GM12874 (cell line): ENCODE measurements at regions not wholly inside any gene's neighbourhood (a gene's known extent, or its start where the extent isn't known, plus 50 kb on each side); places are given as distances from the start of the nearest gene placed in this dataset.

ENCODE experiments used
- TF ChIP-seq, protein P1 (sequence below): IDR thresholded peaks from 2 replicates; pipeline ENCODE4 v1.5.1; 2011; ENCODE audit warnings: low read depth, mild to moderate bottlenecking, control low read depth, low read length, moderate library complexity; ENCODE audit not compliant: insufficient read depth

DNA sequence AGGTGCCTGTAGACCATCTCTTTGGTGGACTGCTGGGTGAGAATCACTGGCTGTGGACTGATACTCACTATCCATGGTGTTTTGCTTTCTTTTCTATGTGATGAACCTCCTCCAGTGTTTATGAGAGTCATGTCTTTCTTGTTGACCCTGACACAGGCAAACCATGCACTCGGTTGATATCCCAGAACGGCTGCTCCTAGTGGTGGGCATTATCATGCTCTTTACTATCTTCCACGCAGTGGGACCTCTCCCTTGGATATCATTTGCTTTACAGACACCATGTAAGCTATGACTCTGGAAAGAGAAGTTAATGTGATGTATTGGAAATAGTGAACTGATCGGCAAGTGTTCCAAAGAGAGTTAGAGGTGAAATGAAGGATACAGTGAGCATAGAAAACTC lies 1455.6 kb downstream of the BRINP3 start:
- TF ChIP-seq, protein P1, sequence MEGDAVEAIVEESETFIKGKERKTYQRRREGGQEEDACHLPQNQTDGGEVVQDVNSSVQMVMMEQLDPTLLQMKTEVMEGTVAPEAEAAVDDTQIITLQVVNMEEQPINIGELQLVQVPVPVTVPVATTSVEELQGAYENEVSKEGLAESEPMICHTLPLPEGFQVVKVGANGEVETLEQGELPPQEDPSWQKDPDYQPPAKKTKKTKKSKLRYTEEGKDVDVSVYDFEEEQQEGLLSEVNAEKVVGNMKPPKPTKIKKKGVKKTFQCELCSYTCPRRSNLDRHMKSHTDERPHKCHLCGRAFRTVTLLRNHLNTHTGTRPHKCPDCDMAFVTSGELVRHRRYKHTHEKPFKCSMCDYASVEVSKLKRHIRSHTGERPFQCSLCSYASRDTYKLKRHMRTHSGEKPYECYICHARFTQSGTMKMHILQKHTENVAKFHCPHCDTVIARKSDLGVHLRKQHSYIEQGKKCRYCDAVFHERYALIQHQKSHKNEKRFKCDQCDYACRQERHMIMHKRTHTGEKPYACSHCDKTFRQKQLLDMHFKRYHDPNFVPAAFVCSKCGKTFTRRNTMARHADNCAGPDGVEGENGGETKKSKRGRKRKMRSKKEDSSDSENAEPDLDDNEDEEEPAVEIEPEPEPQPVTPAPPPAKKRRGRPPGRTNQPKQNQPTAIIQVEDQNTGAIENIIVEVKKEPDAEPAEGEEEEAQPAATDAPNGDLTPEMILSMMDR: no peak

DNA sequence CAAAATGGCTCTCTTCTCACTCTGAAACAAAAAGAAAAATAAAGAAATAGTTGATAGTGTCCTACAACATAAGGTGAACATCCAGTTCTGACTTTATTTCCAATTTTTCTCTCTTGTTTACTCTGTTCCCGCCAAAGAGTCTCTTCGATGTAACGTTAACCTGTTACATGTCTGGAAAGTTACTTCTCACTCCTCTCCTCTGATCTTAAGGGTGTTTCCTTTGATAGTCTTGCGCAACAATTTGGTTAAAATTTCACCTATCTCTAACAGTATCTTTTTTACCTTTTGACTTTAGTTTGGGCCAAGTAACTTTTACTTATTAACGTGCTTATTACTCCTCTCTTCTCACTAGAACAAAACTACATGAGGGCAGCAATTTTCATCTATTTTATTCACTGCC lies 1450.2 kb downstream of the BRINP3 start:
- TF ChIP-seq, protein P1: no peak

DNA sequence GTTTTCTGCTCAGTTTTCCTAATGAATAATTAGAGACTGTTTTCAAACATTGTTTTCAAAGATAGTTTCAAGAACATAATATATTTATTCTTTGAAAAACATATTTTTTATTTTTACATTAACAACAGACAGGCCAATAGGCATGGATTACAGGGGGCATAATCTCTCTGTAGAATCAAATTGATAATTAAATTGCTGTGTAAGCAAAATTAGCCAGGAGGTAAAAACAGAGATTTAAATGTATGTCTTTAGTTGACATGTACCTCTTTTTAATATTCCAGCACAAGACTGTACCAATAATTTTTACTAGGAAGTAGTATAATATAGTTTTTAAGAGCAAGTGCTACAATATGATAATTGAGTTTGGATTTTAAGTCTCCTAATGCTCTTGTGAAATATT lies 1444.5 kb downstream of the BRINP3 start:
- TF ChIP-seq, protein P1: no peak

DNA sequence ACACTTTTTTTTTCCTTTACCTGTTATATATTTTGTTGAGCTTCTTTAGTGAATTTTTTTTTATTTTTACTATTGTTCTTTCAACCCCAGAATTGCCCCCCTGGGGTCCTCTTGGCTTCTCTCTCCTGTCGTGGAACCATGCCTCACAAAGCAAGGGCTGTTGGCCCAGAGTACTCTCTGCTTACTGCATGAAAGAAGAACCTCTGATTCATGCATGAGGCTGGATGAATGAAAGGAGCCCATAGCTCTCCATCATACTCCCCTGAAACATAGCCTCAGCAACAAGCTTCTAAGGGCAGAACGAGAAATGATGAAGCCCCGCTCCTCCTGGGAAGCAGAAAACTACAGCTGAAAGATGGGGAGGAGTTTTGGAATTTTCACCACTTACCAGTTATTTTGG lies 1441.0 kb downstream of the BRINP3 start:
- TF ChIP-seq, protein P1: no peak

DNA sequence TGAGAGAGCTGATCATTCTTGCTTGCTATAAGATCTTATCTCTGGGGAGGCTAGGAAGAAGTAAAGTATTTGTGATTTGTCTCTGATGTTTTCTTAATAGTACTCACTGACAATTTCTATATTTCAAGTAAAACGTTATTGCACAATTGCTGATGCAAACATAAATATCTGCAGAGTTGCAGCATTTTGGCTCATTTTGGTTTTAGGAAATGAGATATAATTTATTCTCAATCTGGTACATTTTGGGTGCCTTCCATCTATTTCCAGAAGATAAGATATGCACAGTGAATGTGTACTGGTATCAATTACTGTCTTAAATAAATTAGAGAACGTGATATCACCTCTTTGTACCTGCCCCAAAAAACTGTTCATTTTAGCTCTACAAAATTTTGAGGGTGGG lies 1431.5 kb downstream of the BRINP3 start:
- TF ChIP-seq, protein P1: no peak

DNA sequence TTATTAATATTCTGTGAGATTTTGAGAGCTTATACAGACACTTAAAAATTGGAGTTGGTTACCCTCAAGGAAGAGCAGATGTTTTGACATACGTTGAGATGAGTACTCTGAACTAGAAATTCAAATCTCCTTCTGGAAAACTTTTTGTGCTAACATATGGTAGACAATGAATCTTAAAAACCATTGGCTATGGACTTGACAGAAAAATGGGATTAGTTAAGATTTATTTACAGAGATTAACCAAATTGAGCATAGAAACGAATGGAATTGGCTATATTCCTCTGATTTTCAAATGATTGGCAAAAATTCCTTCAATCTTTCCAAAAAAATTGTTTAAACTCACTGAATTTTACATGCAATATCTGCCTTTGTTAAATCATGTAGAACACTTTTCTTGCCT lies 1392.9 kb downstream of the BRINP3 start:
- TF ChIP-seq, protein P1: no peak

DNA sequence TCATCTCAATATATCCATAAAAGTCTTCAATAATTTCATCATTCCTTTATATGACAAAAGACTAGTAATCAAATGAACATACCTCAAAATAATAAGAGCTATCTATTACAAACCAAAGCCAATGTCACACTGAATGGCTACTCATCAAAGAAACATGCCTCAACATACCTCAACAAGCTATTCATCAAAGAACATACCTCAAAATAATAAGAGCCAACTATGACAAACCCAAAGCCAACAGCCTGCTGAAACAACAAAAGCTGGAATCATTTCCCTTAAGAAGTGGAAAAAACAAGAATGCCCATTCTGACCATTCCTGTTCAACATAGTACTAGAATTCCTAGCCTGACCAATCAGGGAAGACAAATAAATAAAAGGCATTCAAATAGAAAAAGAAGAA lies 1373.7 kb downstream of the BRINP3 start:
- TF ChIP-seq, protein P1: no peak
